ENCODE measurements at regions not wholly inside any gene's neighbourhood (a gene's known extent, or its start where the extent isn't known, plus 50 kb on each side); places are given as distances from the start of the nearest gene placed in this dataset.
"Not testable (repeated sequence)": the region's sequence is repeated elsewhere in the genome, so short reads cannot be mapped to it uniquely, and the experiment has no call there.

GRCh38 chr13:18213511-18213910 is 968.1 kb downstream of the TUBA3C start:
- H3K9me1 ChIP-seq (replicated peaks; ENCODE audit: control insufficient read depth, extremely low read depth, insufficient read depth, low read length); BruUV-seq (replicated peaks); FAIRE-seq; DNase-seq (ENCODE audit: low read depth, low spot score); H3K4me3 ChIP-seq (replicated peaks in 1 of 3; ENCODE audit: insufficient read depth in 1 of 3, low read depth in 1 of 3, low read length in 3 of 3); CTCF ChIA-PET; H3K9me3 ChIP-seq (replicated peaks; ENCODE audit: control insufficient read depth, insufficient read depth, low read length); H3K27me3 ChIP-seq (ENCODE audit: control insufficient read depth in 2 of 2, insufficient read depth in 2 of 2, low read length in 2 of 2); intact Hi-C loops (cut with micrococcal nuclease); H3K9ac ChIP-seq (replicated peaks; ENCODE audit: extremely low read depth, insufficient read depth, low read length); POLR2A ChIA-PET; H3K79me2 ChIP-seq (ENCODE audit: control insufficient read depth, insufficient read depth, low read length); H3K36me3 ChIP-seq (ENCODE audit: control insufficient read depth in 2 of 2, extremely low read depth in 1 of 2, insufficient read depth in 2 of 2, low read length in 2 of 2); H3K4me1 ChIP-seq (ENCODE audit: control insufficient read depth, extremely low read depth, insufficient read depth, low read length); H4K20me1 ChIP-seq (replicated peaks; ENCODE audit: control insufficient read depth, extremely low read depth, insufficient read depth, low read length); H2AFZ ChIP-seq (ENCODE audit: low read depth, low read length); H3K4me2 ChIP-seq (ENCODE audit: insufficient read depth, low read length); dilution Hi-C loops (cut with MboI; ENCODE audit: extremely low pct_ligation_motif_present, low sequenced_read_pairs); H3K27ac ChIP-seq (ENCODE audit: insufficient read depth, low read depth, low read length): not testable (repeated sequence)

GRCh38 chr13:18212873-18213272 is 968.8 kb downstream of the TUBA3C start:
- Histone ChIP-seq H3K9me3 (replicated peaks; ENCODE audit: control insufficient read depth, insufficient read depth, low read length) (no peaks in the 10 kb centered on the region), H3K79me2 (ENCODE audit: control insufficient read depth, insufficient read depth, low read length) (no peaks in the 10 kb centered on the region), H3K4me1 (ENCODE audit: control insufficient read depth, extremely low read depth, insufficient read depth, low read length) (no peaks in the 10 kb centered on the region), H3K9me1 (replicated peaks; ENCODE audit: control insufficient read depth, extremely low read depth, insufficient read depth, low read length) (no peaks in the 10 kb centered on the region), H3K27ac (ENCODE audit: insufficient read depth, low read depth, low read length) (no peak overlapping the region), H3K9ac (replicated peaks; ENCODE audit: extremely low read depth, insufficient read depth, low read length) (no peak overlapping the region), H3K4me2 (ENCODE audit: insufficient read depth, low read length) (no peak overlapping the region), H2AFZ (ENCODE audit: low read depth, low read length) (no peak overlapping the region), H3K36me3 (ENCODE audit: control insufficient read depth in 2 of 2, extremely low read depth in 1 of 2, insufficient read depth in 2 of 2, low read length in 2 of 2) (no peaks in the 10 kb centered on the region), H4K20me1 (replicated peaks; ENCODE audit: control insufficient read depth, extremely low read depth, insufficient read depth, low read length) (no peaks in the 10 kb centered on the region), H3K27me3 (ENCODE audit: control insufficient read depth in 2 of 2, insufficient read depth in 2 of 2, low read length in 2 of 2) (no peaks in the 10 kb centered on the region), H3K4me3 (replicated peaks in 1 of 3; ENCODE audit: insufficient read depth in 1 of 3, low read depth in 1 of 3, low read length in 3 of 3) (no peak overlapping the region)
- DNase-seq (ENCODE audit: low read depth, low spot score) (peak; percentile 47), FAIRE-seq (no peak)
- dilution Hi-C loops (cut with MboI; ENCODE audit: extremely low pct_ligation_motif_present, low sequenced_read_pairs) = no loop called here
- intact Hi-C loops (cut with micrococcal nuclease) = no loop called here
- TF ChIP-seq GATA2 (IDR thresholded peaks at IDR 0.05; ENCODE audit: insufficient read depth, insufficient read length, low read depth, low read length) = no peak
- no peak for TF ChIP-seq MAX (IDR thresholded peaks at IDR 0.05; ENCODE audit: insufficient read depth, insufficient read length)
- no peak for TF ChIP-seq POLR2AphosphoS5 (IDR thresholded peaks at IDR 0.05; ENCODE audit: insufficient read depth, low read depth, low read length)
- TF ChIP-seq CTCF (IDR thresholded peaks at IDR 0.05; ENCODE audit: extremely low read depth in 1 of 2, insufficient read depth in 1 of 2, low read depth in 1 of 2, low read length in 2 of 2) = no peak
- TF ChIP-seq FOS (IDR thresholded peaks at IDR 0.05; ENCODE audit: borderline replicate concordance, insufficient read depth, low read length) = no peak
- no peak for TF ChIP-seq POLR2A (IDR thresholded peaks at IDR 0.05; ENCODE audit: low read depth, low read length)
- no peak for TF ChIP-seq EZH2 (IDR thresholded peaks at IDR 0.05; ENCODE audit: borderline replicate concordance, low read depth, low read length, severe bottlenecking)
- TF ChIP-seq MYC (IDR thresholded peaks at IDR 0.05; ENCODE audit: low read depth, low read length) = no peak
- no peak for TF ChIP-seq JUN (IDR thresholded peaks at IDR 0.05; ENCODE audit: borderline replicate concordance, insufficient read depth, insufficient read length, low read depth)
- POLR2A ChIA-PET = no interaction called here
- CTCF ChIA-PET = no interaction called here
- no TSS peak for BruUV-seq (replicated peaks)

GRCh38 chr13:18211752-18212560 is 969.7 kb downstream of the TUBA3C start:
- H3K4me2 ChIP-seq (ENCODE audit: insufficient read depth, low read length); POLR2A ChIA-PET; H4K20me1 ChIP-seq (replicated peaks; ENCODE audit: control insufficient read depth, extremely low read depth, insufficient read depth, low read length); H2AFZ ChIP-seq (ENCODE audit: low read depth, low read length); H3K9me1 ChIP-seq (replicated peaks; ENCODE audit: control insufficient read depth, extremely low read depth, insufficient read depth, low read length); H3K79me2 ChIP-seq (ENCODE audit: control insufficient read depth, insufficient read depth, low read length); H3K9ac ChIP-seq (replicated peaks; ENCODE audit: extremely low read depth, insufficient read depth, low read length); H3K27ac ChIP-seq (ENCODE audit: insufficient read depth, low read depth, low read length); H3K4me1 ChIP-seq (ENCODE audit: control insufficient read depth, extremely low read depth, insufficient read depth, low read length); H3K9me3 ChIP-seq (replicated peaks; ENCODE audit: control insufficient read depth, insufficient read depth, low read length); CTCF ChIA-PET; FAIRE-seq; BruUV-seq (replicated peaks); dilution Hi-C loops (cut with MboI; ENCODE audit: extremely low pct_ligation_motif_present, low sequenced_read_pairs); H3K36me3 ChIP-seq (ENCODE audit: control insufficient read depth in 2 of 2, extremely low read depth in 1 of 2, insufficient read depth in 2 of 2, low read length in 2 of 2); H3K4me3 ChIP-seq (replicated peaks in 1 of 3; ENCODE audit: insufficient read depth in 1 of 3, low read depth in 1 of 3, low read length in 3 of 3); intact Hi-C loops (cut with micrococcal nuclease); H3K27me3 ChIP-seq (ENCODE audit: control insufficient read depth in 2 of 2, insufficient read depth in 2 of 2, low read length in 2 of 2): not testable (repeated sequence)
- DNase-seq (ENCODE audit: low read depth, low spot score) = peak; percentile 18
